HG03432 (cell line): ENCODE measurements at regions not wholly inside any gene's neighbourhood (a gene's known extent, or its start where the extent isn't known, plus 50 kb on each side); places are given as distances from the start of the nearest gene placed in this dataset.
"Not testable (repeated sequence)": the region's sequence is repeated elsewhere in the genome, so short reads cannot be mapped to it uniquely, and the experiment has no call there.

Experiments used
- ATAC-seq: cut with Tn5 transposase; IDR thresholded peaks from one replicate; pipeline ENCODE4 v1.9.1; 2021; ENCODE audit warnings: mild to moderate bottlenecking, moderate library complexity; ENCODE audit not compliant: unreplicated experiment

- no peak for ATAC-seq
Measured at GRCh38 chrX:87236830-87237440, 280.7 kb upstream of the KLHL4 start.

- ATAC-seq = no peak
Measured at GRCh38 chrX:87265518-87265917, 252.1 kb upstream of the KLHL4 start.

- ATAC-seq = no peak
Measured at GRCh38 chrX:87272491-87272890, 245.1 kb upstream of the KLHL4 start.

DNA sequence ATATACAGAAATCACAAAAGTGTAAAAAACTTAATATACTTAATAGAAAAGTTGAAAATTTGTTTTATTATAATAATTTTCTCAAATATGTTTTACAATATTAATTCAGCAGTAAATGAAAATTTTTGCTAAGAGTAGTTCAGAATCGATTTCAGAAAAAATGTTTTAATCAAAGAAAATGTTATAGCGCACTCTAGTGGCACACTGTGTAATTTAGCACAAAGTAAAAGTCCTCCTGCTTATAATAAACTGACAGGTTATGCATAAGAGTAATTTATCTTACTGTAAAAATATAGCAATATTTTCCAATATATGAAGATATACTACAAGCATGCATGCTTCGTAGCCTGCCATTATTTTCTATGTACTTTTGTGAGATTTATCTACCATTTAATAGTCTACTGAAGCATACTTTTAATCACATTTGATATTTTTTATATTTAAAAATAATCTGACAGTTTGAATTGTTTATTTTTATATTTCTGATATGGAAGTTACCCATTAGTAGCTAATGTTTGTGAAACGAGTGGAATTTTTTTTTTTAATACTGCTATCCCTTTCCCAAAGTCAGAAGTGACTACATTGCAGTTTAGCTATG lies 217.9 kb upstream of the KLHL4 start:
- ATAC-seq = no peak

DNA sequence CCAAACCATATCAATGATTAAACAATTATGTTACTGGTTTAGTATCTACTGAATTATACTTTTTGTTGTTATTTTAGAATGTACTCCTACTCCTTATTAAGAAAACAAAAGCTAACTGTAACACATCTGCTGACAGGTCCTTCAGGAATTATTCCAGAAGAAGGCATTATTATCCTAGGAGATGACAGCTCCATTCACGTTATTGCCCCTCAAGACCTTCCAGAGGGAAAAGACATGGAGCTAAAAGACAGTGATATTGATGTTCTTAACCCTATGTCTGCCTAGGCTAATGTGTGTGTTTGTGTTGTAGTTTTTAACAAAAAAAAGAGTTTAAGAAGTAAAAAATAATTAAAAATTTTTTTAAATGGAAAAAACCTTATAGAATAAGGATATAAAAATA lies 206.8 kb upstream of the KLHL4 start:
- no peak for ATAC-seq

DNA sequence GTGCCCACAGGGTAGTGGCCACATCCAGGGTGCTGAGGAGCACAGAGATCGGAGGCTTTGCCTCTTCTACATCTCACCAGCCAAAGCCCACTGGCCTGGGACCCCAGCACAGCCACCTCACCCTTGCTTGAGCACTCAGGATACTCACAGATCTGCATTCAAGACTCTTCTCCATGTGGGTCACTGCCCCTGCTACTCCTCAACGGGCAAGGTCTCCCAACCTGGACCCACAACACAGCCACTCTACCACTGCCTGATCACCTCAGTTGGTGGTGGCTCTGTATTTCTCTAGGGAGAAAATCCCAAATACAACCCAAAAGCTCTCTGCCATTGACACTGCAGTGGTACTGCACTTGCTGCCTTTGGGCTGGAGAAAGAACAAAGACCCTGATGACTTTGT lies 190.3 kb upstream of the KLHL4 start:
- no peak for ATAC-seq

- no peak for ATAC-seq
Measured at GRCh38 chrX:87337267-87337666, 180.3 kb upstream of the KLHL4 start.

DNA sequence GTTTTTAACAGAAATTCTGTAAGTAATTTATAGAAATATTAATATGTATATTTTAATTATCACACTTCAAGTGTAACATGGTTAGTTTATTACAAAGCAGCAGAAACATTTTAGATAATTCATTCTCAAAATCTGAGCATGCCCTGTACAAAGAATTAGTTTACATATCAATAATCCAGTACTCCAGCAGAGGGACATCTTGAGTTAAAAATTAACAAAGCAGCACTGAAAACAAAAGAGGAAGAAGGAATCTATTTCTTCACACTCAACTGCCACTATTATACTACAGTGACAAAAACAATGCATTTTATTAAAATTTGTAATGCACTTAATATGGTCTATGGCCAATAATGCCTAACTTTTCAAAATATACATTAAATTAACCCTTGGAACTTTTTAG lies 179.1 kb upstream of the KLHL4 start:
- ATAC-seq = peak; percentile 71

DNA sequence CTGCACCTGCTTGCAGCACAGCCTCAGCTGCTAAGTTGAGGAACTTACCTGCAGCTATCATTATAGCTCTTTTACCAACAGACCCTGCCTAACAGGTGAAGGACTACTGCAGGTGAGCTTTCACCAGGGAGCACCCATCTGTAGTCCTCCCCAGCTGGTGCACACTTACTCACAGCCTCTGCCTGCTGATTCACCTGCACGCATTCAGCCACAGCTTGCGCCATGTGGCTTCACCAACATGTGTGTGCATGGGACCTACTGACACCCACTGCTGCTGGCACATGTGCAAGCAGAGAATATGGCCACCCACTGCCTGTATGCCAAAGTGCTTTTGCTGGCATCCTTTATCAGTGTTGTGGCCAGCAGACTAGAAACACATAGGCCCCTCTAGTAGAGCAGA lies 146.7 kb upstream of the KLHL4 start:
- ATAC-seq = no peak

- ATAC-seq = no peak
Measured at GRCh38 chrX:87374324-87374723, 143.3 kb upstream of the KLHL4 start.

DNA sequence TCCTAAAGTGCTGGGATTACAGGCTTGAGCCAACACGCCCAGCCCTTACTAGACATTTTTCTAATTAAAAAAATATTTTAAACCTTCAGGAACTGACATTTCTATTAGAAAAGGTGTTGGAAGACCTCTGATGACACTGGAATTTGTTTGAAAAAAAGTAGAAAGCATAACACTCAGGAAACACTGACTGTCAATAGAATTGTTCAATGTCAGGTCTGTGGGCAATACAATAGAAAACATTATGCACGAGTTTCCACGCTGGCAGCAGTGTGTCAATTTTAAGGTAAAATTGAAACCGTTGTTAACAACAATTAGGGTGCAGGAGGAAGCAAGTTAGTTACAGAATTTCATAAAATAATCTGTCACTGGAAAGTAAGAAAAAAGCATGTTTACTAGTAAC lies 140.7 kb upstream of the KLHL4 start:
- no peak for ATAC-seq

DNA sequence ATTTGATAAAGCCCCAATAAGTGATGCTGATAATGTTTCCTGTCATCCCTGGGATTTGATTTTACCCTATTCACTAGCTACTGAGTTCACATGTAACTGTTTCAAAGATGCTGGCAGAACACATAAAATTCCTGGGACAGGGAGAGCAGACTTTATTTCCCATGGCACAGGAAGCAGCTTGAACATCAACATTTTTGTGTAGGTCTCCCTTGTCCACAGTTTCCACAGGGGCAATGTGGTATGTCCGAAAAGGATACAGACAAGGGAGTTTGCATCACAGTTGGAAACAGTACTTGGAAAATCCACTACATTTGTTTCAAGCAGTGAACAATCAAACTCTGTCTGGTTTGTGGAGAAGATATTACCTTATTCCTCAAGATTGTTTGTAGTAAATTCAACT lies 129.2 kb upstream of the KLHL4 start:
- ATAC-seq = no peak

GRCh38 chrX:87391742-87392141 lies 125.9 kb upstream of the KLHL4 start:
- no peak for ATAC-seq

- ATAC-seq = no peak
Measured at GRCh38 chrX:87392369-87392768, 125.2 kb upstream of the KLHL4 start.

DNA sequence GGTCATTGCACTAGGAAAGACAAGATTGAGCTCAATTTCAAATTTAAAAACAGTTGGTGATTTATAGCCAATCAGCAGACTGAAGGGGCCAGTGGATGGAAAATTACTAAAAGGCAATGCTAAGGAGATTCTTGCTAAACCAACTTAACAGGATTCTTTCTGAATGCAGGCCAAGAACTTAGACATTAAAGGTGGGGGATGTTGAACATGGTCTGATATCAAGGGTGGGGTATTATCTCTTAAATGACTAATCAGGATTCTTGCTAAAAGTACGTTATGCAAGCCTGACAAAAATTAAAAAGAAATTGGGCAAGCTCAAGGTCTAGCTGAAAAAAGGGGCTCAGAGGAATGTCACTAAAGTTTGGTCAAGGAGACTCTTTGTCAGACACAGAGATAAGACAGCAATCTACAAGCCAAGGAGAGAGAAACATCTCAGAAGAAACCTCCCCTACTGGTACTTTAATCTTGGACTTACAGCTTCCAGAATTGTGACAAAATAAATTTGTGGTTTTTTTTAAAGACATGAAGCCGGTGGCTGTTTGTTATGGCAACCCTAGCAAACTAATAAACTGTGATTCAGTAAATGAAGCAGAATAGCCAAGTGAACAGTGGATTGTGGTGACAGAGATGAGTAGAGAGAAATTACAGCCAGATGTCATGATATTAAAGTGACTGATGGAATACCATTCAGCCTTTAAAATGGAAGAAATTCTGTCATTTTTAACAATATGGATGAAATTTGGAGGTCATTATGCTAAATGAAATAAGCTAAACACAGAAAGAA lies 120.3 kb upstream of the KLHL4 start:
- no peak for ATAC-seq

DNA sequence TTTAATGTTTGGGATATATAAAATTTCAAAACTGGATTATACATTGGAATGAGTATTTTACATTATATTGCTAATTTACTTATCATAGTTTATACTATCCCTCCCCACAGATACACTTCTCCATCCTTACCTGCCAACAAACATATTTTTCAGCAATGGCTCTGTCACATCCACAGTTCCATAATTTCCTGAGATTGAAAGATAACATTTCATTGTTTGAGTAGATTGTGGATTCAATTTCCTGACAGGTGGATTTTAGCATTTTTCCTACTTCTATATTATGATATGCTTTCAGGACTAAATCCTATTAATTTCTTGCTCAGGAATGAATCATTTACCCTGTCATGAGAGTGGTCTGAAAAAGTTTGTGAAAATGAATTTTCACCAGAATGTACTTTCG lies 115.3 kb upstream of the KLHL4 start:
- no peak for ATAC-seq

- ATAC-seq = no peak
Measured at GRCh38 chrX:87403551-87403950, 114.1 kb upstream of the KLHL4 start.

GRCh38 chrX:87409113-87409841 lies 108.3 kb upstream of the KLHL4 start:
- ATAC-seq = no peak

- ATAC-seq = no peak
Measured at GRCh38 chrX:87425618-87426017, 92.0 kb upstream of the KLHL4 start.

DNA sequence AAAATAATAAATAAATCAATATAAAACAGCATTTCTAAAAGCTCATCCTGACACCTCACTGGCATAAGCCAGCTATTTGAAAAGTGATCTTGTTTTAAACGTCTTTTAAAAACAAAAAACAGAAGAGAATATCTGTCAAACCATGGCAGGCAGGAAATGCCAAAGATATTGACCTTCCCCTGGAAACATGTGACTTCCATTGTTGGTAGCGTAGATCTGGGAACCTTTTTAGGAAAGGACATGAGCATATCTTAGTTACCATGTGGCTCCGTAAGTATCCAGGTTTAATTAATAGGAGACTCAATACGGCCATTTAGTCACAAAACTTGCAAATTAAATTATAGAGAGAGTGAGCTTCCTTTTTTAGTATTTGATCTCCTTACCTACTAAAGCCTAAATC lies 83.0 kb upstream of the KLHL4 start:
- no peak for ATAC-seq

GRCh38 chrX:87448613-87449012 lies 69.0 kb upstream of the KLHL4 start:
- ATAC-seq = not testable (repeated sequence)

- not testable (repeated sequence) for ATAC-seq
Measured at GRCh38 chrX:87465757-87466156, 51.8 kb upstream of the KLHL4 start.
